GM21526 (cell line): ENCODE measurements at regions not wholly inside any gene's neighbourhood (a gene's known extent, or its start where the extent isn't known, plus 50 kb on each side); places are given as distances from the start of the nearest gene placed in this dataset.
"Not testable (repeated sequence)": the region's sequence is repeated elsewhere in the genome, so short reads cannot be mapped to it uniquely, and the experiment has no call there.

Source experiments
- ATAC-seq: cut with Tn5 transposase; IDR thresholded peaks from one replicate; pipeline ENCODE4 v1.9.1; 2021; ENCODE audit warnings: moderate library complexity; ENCODE audit not compliant: unreplicated experiment, low FRiP score

GRCh38 chr15:96629511-96629910 lies 299.0 kb downstream of the NR2F2 start:
- no peak for ATAC-seq

GRCh38 chr15:96638793-96639192 lies 308.3 kb downstream of the NR2F2 start:
- no peak for ATAC-seq

GRCh38 chr15:96645796-96646195 lies 315.3 kb downstream of the NR2F2 start:
- ATAC-seq: no peak

GRCh38 chr15:96648866-96649265 lies 318.4 kb downstream of the NR2F2 start:
- no peak for ATAC-seq

- no peak for ATAC-seq
Observed at GRCh38 chr15:96657096-96657495, 326.6 kb downstream of the NR2F2 start.

GRCh38 chr15:96666979-96667378 lies 336.5 kb downstream of the NR2F2 start:
- not testable (repeated sequence) for ATAC-seq

- no peak for ATAC-seq
Observed at GRCh38 chr15:96670389-96670788, 339.9 kb downstream of the NR2F2 start.

GRCh38 chr15:96672629-96673028 lies 342.1 kb downstream of the NR2F2 start:
- ATAC-seq: no peak

GRCh38 chr15:96678386-96678785 lies 347.9 kb downstream of the NR2F2 start:
- no peak for ATAC-seq

GRCh38 chr15:96687388-96688107 lies 357.0 kb downstream of the NR2F2 start:
- ATAC-seq: no peak

GRCh38 chr15:96690733-96691132 lies 360.2 kb downstream of the NR2F2 start:
- no peak for ATAC-seq

- ATAC-seq: no peak
Observed at GRCh38 chr15:96692826-96693225, 362.3 kb downstream of the NR2F2 start.

- no peak for ATAC-seq
Observed at GRCh38 chr15:96693515-96693914, 363.0 kb downstream of the NR2F2 start.

GRCh38 chr15:96693990-96694517 lies 363.6 kb downstream of the NR2F2 start:
- no peak for ATAC-seq

GRCh38 chr15:96695426-96695825 lies 364.9 kb downstream of the NR2F2 start:
- no peak for ATAC-seq

- no peak for ATAC-seq
Observed at GRCh38 chr15:96699871-96700401, 369.4 kb downstream of the NR2F2 start.

GRCh38 chr15:96700555-96700954 lies 370.1 kb downstream of the NR2F2 start:
- no peak for ATAC-seq

GRCh38 chr15:96701443-96701842 lies 370.9 kb downstream of the NR2F2 start:
- no peak for ATAC-seq

- no peak for ATAC-seq
Observed at GRCh38 chr15:96701877-96702276, 371.4 kb downstream of the NR2F2 start.

- ATAC-seq: no peak
Observed at GRCh38 chr15:96702589-96702988, 372.1 kb downstream of the NR2F2 start.

GRCh38 chr15:96703091-96703490 lies 372.6 kb downstream of the NR2F2 start:
- no peak for ATAC-seq
